Smooth muscle cell (in vitro differentiated cells): ENCODE measurements at regions not wholly inside any gene's neighbourhood (a gene's known extent, or its start where the extent isn't known, plus 50 kb on each side); places are given as distances from the start of the nearest gene placed in this dataset.

Experiments used
- DNase-seq: peaks from one replicate; lab custom pipeline; 2025; ENCODE audit not compliant: unreplicated experiment; lab: John Stamatoyannopoulos, UW
- H2AFZ ChIP-seq: fragments of 200-600 bp; sonication (generic); 2 replicates; pipeline ENCODE4 v1.6.0; 2016; ENCODE audit warnings: antibody characterized with exemption, low read depth, mild to moderate bottlenecking
- H3F3A ChIP-seq: fragments of 200-600 bp; sonication (generic); 2 replicates; pipeline ENCODE4 v1.6.0; 2017; ENCODE audit warnings: antibody characterized with exemption, low read depth
- H3K27ac ChIP-seq: fragments of 200-600 bp; sonication (generic); 2 replicates; pipeline ENCODE4 v1.5.1; 2016; ENCODE audit warnings: low read depth, mild to moderate bottlenecking
- H3K27me3 ChIP-seq: fragments of 200-600 bp; sonication (generic); 2 replicates; pipeline ENCODE4 v1.6.1; 2016; ENCODE audit warnings: low read depth, mild to moderate bottlenecking
- H3K36me3 ChIP-seq: fragments of 200-600 bp; sonication (generic); 2 replicates; pipeline ENCODE4 v1.5.1; 2016; ENCODE audit warnings: low read depth
- H3K4me1 ChIP-seq: fragments of 200-600 bp; sonication (generic); 2 replicates; pipeline ENCODE4 v1.5.1; 2016; ENCODE audit warnings: low read depth
- H3K4me2 ChIP-seq: fragments of 200-600 bp; sonication (generic); 2 replicates; pipeline ENCODE4 v1.6.0; 2016; ENCODE audit warnings: mild to moderate bottlenecking
- H3K4me3 ChIP-seq: fragments of 200-600 bp; sonication (generic); 2 replicates; pipeline ENCODE4 v1.5.1; 2016; ENCODE audit warnings: mild to moderate bottlenecking
- H3K79me2 ChIP-seq: fragments of 200-600 bp; sonication (generic); 2 replicates; pipeline ENCODE4 v1.6.0; 2016; ENCODE audit warnings: low read depth, mild to moderate bottlenecking
- H3K9ac ChIP-seq: fragments of 200-600 bp; sonication (generic); 2 replicates; pipeline ENCODE4 v1.6.0; 2016; ENCODE audit warnings: low read depth
- H3K9me3 ChIP-seq: fragments of 200-600 bp; sonication (generic); replicated peaks from 2 replicates; pipeline ENCODE4 v1.5.1; 2016; ENCODE audit warnings: low read depth
- H4K20me1 ChIP-seq: fragments of 200-600 bp; sonication (generic); 2 replicates; pipeline ENCODE4 v1.6.0; 2016; ENCODE audit warnings: low read depth
- WGBS: methylation state at CpG from one replicate; pipeline ENCODE4 v1.1.7; 2016; ENCODE audit warnings: low lambda C conversion rate; 5-methylcytosine and 5-hydroxymethylcytosine counted together
- TF ChIP-seq, protein P1 (sequence below): fragments of 200-600 bp; sonication (generic); IDR thresholded peaks from 2 replicates; pipeline ENCODE4 v1.5.1; 2017; ENCODE audit warnings: borderline replicate concordance, mild to moderate bottlenecking, antibody characterized with exemption; ENCODE audit not compliant: insufficient read depth, poor library complexity, severe bottlenecking

DNA sequence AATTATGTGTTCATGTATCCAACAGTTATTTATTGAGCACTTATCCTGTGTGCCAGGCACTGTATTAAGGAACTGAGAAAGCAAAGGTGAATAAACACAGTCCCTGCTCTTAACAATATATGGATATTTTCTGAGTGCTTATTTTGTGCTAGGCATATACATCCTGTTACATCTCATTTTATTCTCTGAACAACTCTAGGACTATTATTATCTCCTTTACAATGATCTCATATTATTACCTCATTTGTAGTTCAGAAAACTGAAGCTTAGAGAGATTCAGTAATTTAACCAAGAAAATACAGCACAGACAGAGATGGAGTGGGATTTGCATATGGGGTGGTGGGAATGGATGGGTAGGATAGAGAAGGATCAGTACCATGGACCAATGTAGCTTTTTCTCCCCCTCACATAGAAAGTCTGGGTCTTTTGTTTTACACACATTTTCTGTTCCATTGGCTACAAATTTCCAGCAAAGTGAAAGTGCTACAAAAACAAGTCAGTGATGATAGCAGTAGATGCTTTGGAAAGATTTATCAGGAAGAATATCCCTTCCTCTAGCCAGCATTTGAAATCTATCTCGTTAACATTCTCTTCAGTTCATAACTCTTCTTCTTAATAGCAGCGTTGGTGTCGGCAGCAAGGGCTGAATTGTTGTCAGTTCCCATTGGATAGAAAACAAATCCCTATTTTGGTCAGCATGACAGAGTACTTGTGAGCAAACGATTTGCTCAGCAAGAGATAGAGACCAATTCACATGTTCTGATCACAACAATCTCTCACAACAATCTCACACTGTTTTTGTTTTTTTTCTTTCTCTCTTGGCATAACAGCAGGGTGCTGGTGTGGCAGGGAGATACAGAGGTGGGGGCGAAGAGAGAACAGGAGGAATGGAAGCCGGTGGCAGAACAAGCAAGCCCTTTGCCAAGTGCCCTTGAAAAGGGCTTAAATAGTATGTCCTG, 102.2 kb upstream of the KCTD1 start:
- H3K4me1 ChIP-seq: peaks cover 1% of the 10 kb centered on the region
- TF ChIP-seq, protein P1, sequence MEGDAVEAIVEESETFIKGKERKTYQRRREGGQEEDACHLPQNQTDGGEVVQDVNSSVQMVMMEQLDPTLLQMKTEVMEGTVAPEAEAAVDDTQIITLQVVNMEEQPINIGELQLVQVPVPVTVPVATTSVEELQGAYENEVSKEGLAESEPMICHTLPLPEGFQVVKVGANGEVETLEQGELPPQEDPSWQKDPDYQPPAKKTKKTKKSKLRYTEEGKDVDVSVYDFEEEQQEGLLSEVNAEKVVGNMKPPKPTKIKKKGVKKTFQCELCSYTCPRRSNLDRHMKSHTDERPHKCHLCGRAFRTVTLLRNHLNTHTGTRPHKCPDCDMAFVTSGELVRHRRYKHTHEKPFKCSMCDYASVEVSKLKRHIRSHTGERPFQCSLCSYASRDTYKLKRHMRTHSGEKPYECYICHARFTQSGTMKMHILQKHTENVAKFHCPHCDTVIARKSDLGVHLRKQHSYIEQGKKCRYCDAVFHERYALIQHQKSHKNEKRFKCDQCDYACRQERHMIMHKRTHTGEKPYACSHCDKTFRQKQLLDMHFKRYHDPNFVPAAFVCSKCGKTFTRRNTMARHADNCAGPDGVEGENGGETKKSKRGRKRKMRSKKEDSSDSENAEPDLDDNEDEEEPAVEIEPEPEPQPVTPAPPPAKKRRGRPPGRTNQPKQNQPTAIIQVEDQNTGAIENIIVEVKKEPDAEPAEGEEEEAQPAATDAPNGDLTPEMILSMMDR: no peak

DNA sequence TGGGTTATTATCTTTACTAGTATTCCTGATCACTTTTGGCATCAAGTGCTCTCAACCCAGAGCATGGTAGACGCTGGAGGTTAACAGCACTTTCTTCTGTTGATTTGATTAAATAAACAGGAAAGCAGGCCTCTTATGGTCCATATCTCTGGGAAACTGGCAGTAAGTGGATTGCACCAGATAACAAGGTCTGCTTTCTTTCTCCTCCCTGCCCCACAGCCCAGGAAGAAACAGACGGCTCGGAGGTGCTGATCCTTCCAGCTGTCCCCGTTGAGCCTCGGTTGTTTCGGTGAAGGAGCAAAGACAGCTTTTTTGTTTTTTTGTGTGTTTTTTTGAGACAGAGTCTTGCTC, 100.8 kb upstream of the KCTD1 start:
- no peak overlapping the region for H3K4me3 ChIP-seq
- H4K20me1 ChIP-seq: no peaks in the 10 kb centered on the region
- H3K27me3 ChIP-seq: peaks cover 19% of the 10 kb centered on the region
- H3K36me3 ChIP-seq: no peaks in the 10 kb centered on the region
- no peaks in the 10 kb centered on the region for H3K4me1 ChIP-seq
- no peak overlapping the region for H2AFZ ChIP-seq
- H3K79me2 ChIP-seq: no peaks in the 10 kb centered on the region
- H3K9me3 ChIP-seq: no peaks in the 10 kb centered on the region
- no peak overlapping the region for H3K4me2 ChIP-seq
- DNase-seq: no peak
- H3K9ac ChIP-seq: no peak overlapping the region
- no peak overlapping the region for H3K27ac ChIP-seq
- WGBS: 15% methylated on average over 6 of the region's 6 CpGs
- no peaks in the 10 kb centered on the region for H3F3A ChIP-seq
- TF ChIP-seq, protein P1: no peak

More for the DNA sequence above, 102.2 kb upstream of the KCTD1 start:
- no peaks in the 10 kb centered on the region for H3K79me2 ChIP-seq
- H3K9ac ChIP-seq: no peak overlapping the region
- H4K20me1 ChIP-seq: no peaks in the 10 kb centered on the region
- no peak overlapping the region for H3K27ac ChIP-seq
- H3K9me3 ChIP-seq: no peaks in the 10 kb centered on the region
- H3F3A ChIP-seq: peaks cover 12% of the 10 kb centered on the region
- no peak overlapping the region for H3K4me3 ChIP-seq
- H3K36me3 ChIP-seq: no peaks in the 10 kb centered on the region
- H3K4me2 ChIP-seq: no peak overlapping the region
- WGBS: 40% methylated on average over 6 of the region's 6 CpGs
- H2AFZ ChIP-seq: no peak overlapping the region
- H3K27me3 ChIP-seq: peaks cover 24% of the 10 kb centered on the region
- DNase-seq: no peak

DNA sequence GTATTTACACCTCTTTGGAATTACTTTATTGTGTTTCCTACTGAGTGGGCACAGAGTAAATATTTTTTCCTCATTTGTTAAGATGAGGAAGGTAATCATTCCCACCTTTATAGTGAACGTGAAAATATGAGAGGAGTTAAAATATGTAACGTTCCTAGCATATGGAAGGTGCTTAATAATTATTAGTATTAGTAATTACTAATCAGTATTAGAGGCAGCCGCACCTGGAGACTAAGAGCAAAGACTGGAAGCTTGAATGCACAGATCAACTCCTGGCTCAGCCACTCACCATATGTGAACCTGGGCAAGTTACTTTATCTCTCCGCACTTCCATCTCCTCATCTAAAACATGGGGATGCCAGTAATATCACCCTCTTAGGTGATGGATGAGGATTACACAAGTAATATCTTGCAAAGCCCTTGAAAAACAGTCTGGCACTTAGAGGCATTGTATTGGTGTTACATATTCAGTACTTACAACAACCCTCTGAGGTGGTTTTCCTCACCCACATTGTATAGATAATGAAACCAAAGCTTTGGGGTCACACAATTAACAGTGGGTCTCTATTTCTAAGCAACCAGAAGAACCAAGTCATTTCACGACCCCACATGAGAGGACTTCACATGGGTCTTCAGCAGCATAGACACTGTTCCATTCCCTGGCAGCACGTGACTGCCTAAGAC, 100.3 kb upstream of the KCTD1 start:
- Histone ChIP-seq H3K9ac (no peak overlapping the region), H3K4me2 (no peak overlapping the region)

More for the DNA sequence above, 100.3 kb upstream of the KCTD1 start:
- Histone ChIP-seq H3K79me2 (no peaks in the 10 kb centered on the region), H2AFZ (no peak overlapping the region), H3K27me3 (peaks cover 14% of the 10 kb centered on the region), H3F3A (no peaks in the 10 kb centered on the region), H3K9me3 (no peaks in the 10 kb centered on the region), H3K4me3 (no peak overlapping the region), H3K36me3 (no peaks in the 10 kb centered on the region), H3K27ac (no peak overlapping the region), H4K20me1 (no peaks in the 10 kb centered on the region), H3K4me1 (no peaks in the 10 kb centered on the region)
- 67% methylated on average over 6 of the region's 6 CpGs for WGBS
- no peak for DNase-seq
- TF ChIP-seq, protein P1: no peak
